ENCODE measurements at regions not wholly inside any gene's neighbourhood (a gene's known extent, or its start where the extent isn't known, plus 50 kb on each side); places are given as distances from the start of the nearest gene placed in this dataset.

DNA sequence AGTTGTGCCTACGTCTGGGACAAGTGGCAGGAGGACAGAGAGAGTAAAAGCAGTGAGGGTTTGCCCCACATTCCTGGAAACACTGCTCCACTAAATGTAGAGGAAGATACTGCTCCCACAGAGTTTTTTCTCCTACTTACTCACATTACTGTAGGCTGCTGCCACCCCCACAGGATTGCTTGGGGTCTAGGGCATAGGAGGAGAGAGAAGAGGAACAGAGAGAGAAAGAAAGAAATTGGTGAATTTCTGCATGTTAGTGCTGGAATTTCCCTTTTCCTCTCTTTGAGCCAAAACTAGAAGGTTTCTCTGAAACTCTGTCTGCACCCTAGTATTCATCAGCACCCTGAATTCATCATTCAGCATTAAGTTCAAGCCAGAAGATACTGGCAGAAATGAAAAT, 397.9 kb downstream of the INHBA start:
- Histone ChIP-seq H3K4me2 (ENCODE audit: low read length) (no peak overlapping the region), H3K27ac (ENCODE audit: low read depth, low read length, poor library complexity, severe bottlenecking) (no peak overlapping the region), H3K9me3 (ENCODE audit: low read length) (no peaks in the 10 kb centered on the region), H3K4me1 (ENCODE audit: insufficient read depth, low read length, poor library complexity, severe bottlenecking) (no peaks in the 10 kb centered on the region), H2AFZ (ENCODE audit: low read length) (no peak overlapping the region), H3K9me2 (ENCODE audit: insufficient read depth, low read length) (no peaks in the 10 kb centered on the region), H3K79me2 (ENCODE audit: insufficient read depth, low read depth, low read length) (no peaks in the 10 kb centered on the region), H3K4me3 (ENCODE audit: low read depth, low read length, poor library complexity, severe bottlenecking) (no peak overlapping the region), H4K20me1 (ENCODE audit: insufficient read depth, low read length) (no peaks in the 10 kb centered on the region), H3K36me3 (ENCODE audit: insufficient read depth, low read length) (no peaks in the 10 kb centered on the region)
- no peak for TF ChIP-seq EZH2phosphoT487 (IDR thresholded peaks at IDR 0.05; ENCODE audit: borderline replicate concordance, low read depth, low read length)
- TF ChIP-seq, protein P1, sequence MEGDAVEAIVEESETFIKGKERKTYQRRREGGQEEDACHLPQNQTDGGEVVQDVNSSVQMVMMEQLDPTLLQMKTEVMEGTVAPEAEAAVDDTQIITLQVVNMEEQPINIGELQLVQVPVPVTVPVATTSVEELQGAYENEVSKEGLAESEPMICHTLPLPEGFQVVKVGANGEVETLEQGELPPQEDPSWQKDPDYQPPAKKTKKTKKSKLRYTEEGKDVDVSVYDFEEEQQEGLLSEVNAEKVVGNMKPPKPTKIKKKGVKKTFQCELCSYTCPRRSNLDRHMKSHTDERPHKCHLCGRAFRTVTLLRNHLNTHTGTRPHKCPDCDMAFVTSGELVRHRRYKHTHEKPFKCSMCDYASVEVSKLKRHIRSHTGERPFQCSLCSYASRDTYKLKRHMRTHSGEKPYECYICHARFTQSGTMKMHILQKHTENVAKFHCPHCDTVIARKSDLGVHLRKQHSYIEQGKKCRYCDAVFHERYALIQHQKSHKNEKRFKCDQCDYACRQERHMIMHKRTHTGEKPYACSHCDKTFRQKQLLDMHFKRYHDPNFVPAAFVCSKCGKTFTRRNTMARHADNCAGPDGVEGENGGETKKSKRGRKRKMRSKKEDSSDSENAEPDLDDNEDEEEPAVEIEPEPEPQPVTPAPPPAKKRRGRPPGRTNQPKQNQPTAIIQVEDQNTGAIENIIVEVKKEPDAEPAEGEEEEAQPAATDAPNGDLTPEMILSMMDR (conservative IDR thresholded peaks at IDR 0.05; ENCODE audit: low read length) = no peak
- DNase-seq (ENCODE audit: low spot score) = no peak
- CTCF ChIA-PET (ENCODE audit: unreplicated experiment) = no interaction called here
- intact Hi-C loops (cut with micrococcal nuclease; ENCODE audit: unreplicated experiment) = no loop called here
- POLR2A ChIA-PET = no interaction called here
- no TSS peak for BruUV-seq (replicated peaks)

DNA sequence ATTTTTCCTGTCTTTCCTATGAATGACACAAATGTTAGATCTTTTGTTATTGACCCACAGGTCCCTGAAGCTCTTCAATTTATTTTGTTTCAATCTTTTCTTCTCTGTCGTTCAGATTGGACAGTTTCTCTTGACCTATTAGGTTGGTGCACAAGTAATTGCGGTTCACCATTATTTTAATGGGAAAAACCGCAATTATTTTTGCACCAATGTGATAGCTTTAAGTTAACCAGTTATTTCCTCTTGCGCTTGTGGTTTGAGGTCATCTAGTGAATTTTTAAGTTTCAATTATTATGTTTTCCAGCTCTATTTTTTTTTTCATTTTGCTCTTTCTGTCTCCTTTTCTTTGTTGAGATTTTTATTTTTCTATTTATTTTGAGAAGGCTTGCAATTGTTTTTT, 399.2 kb downstream of the INHBA start:
- Histone ChIP-seq H3K9me3 (ENCODE audit: low read length) (no peaks in the 10 kb centered on the region), H3K79me2 (ENCODE audit: insufficient read depth, low read depth, low read length) (no peaks in the 10 kb centered on the region), H3K9me2 (ENCODE audit: insufficient read depth, low read length) (no peaks in the 10 kb centered on the region), H3K4me1 (ENCODE audit: insufficient read depth, low read length, poor library complexity, severe bottlenecking) (no peaks in the 10 kb centered on the region), H2AFZ (ENCODE audit: low read length) (no peak overlapping the region), H3K4me2 (ENCODE audit: low read length) (no peak overlapping the region), H4K20me1 (ENCODE audit: insufficient read depth, low read length) (no peaks in the 10 kb centered on the region), H3K27ac (ENCODE audit: low read depth, low read length, poor library complexity, severe bottlenecking) (no peak overlapping the region), H3K36me3 (ENCODE audit: insufficient read depth, low read length) (no peaks in the 10 kb centered on the region), H3K4me3 (ENCODE audit: low read depth, low read length, poor library complexity, severe bottlenecking) (no peak overlapping the region)
- CTCF ChIA-PET (ENCODE audit: unreplicated experiment) = no interaction called here
- POLR2A ChIA-PET = no interaction called here
- intact Hi-C loops (cut with micrococcal nuclease; ENCODE audit: unreplicated experiment) = no loop called here
- TF ChIP-seq, protein P1 (conservative IDR thresholded peaks at IDR 0.05; ENCODE audit: low read length) = no peak
- no peak for TF ChIP-seq EZH2phosphoT487 (IDR thresholded peaks at IDR 0.05; ENCODE audit: borderline replicate concordance, low read depth, low read length)
- BruUV-seq (replicated peaks) = no TSS peak
- DNase-seq (ENCODE audit: low spot score) = no peak

DNA sequence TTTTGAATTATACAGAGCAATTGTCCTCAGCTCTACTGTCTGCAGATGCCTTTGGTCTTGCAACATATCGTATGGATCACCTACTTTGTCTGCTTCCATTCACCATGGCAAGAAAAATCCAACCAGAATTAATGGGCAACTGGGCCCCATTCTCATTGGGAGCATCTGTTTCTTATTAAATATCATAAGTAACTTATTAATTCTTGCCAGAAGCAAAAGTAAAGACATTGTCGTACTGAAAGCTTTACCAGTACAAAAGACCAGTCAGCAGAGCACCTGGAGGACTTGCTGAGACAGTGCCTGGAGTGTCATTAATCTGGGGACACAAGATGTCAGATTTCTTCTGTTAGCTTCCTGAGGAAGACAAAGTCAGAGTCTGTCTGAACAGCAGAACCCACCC, 404.5 kb downstream of the INHBA start:
- no peak for TF ChIP-seq EZH2phosphoT487 (IDR thresholded peaks at IDR 0.05; ENCODE audit: borderline replicate concordance, low read depth, low read length)
- TF ChIP-seq, protein P1 (conservative IDR thresholded peaks at IDR 0.05; ENCODE audit: low read length) = no peak
- ChIA-PET POLR2A (no interaction called here), CTCF (ENCODE audit: unreplicated experiment) (no interaction called here)
- H3K4me2 ChIP-seq (ENCODE audit: low read length) = no peak overlapping the region
- intact Hi-C loops (cut with micrococcal nuclease; ENCODE audit: unreplicated experiment) = no loop called here
- no peak for DNase-seq (ENCODE audit: low spot score)
- no peak overlapping the region for H2AFZ ChIP-seq (ENCODE audit: low read length)
- no peaks in the 10 kb centered on the region for H3K79me2 ChIP-seq (ENCODE audit: insufficient read depth, low read depth, low read length)
- H3K4me1 ChIP-seq (ENCODE audit: insufficient read depth, low read length, poor library complexity, severe bottlenecking) = no peaks in the 10 kb centered on the region
- H3K9me2 ChIP-seq (ENCODE audit: insufficient read depth, low read length) = no peaks in the 10 kb centered on the region
- H3K4me3 ChIP-seq (ENCODE audit: low read depth, low read length, poor library complexity, severe bottlenecking) = no peak overlapping the region
- H3K9me3 ChIP-seq (ENCODE audit: low read length) = no peaks in the 10 kb centered on the region
- no peaks in the 10 kb centered on the region for H3K36me3 ChIP-seq (ENCODE audit: insufficient read depth, low read length)
- no peaks in the 10 kb centered on the region for H4K20me1 ChIP-seq (ENCODE audit: insufficient read depth, low read length)
- H3K27ac ChIP-seq (ENCODE audit: low read depth, low read length, poor library complexity, severe bottlenecking) = no peak overlapping the region
- BruUV-seq (replicated peaks) = no TSS peak
